ENCODE measurements at regions not wholly inside any gene's neighbourhood (a gene's known extent, or its start where the extent isn't known, plus 50 kb on each side); places are given as distances from the start of the nearest gene placed in this dataset.

DNA sequence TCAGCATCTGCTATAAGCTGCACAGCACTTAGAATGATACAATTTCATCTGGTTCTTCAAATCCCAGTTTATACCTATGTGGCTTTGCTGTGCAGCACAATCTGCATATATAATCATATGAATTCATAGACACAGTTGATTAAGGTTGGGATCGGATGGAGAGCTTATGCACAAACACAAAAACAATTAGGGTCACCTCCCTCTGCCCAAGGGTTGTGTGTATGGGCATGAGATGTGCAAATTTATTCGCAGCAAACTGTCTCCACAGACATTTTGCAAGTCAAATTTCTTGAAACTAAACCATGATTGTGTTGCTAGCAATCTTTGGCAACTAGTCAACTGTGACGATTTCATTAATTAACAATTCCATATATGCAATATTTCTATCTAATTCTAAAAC is 955.7 kb downstream of the SORCS3 start:
- peaks cover 11% of the 10 kb centered on the region; the same call in 1 of the 2 replicates for H3K4me1 ChIP-seq (ENCODE audit: insufficient read depth)
- H3K27ac Mint-ChIP-seq: no peak overlapping the region
- no peak overlapping the region for H3K4me3 ChIP-seq
- H3K27me3 ChIP-seq (ENCODE audit: insufficient read depth): no peaks in the 10 kb centered on the region
- H4K20me1 ChIP-seq (replicated peaks; ENCODE audit: insufficient read depth): no peaks in the 10 kb centered on the region
- no peak overlapping the region for H2AFZ ChIP-seq
- H3K36me3 Mint-ChIP-seq (ENCODE audit: low read depth): no peaks in the 10 kb centered on the region
- no peak for ATAC-seq
- H3K4me2 ChIP-seq: no peak overlapping the region
- H3K9me2 ChIP-seq (ENCODE audit: insufficient read depth): 0 out of 2 replicates have a peak, but pooled peaks cover 4% of the 10 kb centered on the region
- no peaks in the 10 kb centered on the region for H3K79me2 ChIP-seq (replicated peaks; ENCODE audit: insufficient read depth)
- no peaks in the 10 kb centered on the region for H3K9me3 Mint-ChIP-seq
- no peaks in the 10 kb centered on the region for H3K36me3 ChIP-seq (ENCODE audit: insufficient read depth)
- no peak for TF ChIP-seq POLR2AphosphoS5 (IDR thresholded peaks at IDR 0.05; ENCODE audit: low read depth)
- no peak for TF ChIP-seq ZNF331 (CRISPR knock-in tag; IDR thresholded peaks at IDR 0.05; ENCODE audit: low read depth)
- TF ChIP-seq, protein P1, sequence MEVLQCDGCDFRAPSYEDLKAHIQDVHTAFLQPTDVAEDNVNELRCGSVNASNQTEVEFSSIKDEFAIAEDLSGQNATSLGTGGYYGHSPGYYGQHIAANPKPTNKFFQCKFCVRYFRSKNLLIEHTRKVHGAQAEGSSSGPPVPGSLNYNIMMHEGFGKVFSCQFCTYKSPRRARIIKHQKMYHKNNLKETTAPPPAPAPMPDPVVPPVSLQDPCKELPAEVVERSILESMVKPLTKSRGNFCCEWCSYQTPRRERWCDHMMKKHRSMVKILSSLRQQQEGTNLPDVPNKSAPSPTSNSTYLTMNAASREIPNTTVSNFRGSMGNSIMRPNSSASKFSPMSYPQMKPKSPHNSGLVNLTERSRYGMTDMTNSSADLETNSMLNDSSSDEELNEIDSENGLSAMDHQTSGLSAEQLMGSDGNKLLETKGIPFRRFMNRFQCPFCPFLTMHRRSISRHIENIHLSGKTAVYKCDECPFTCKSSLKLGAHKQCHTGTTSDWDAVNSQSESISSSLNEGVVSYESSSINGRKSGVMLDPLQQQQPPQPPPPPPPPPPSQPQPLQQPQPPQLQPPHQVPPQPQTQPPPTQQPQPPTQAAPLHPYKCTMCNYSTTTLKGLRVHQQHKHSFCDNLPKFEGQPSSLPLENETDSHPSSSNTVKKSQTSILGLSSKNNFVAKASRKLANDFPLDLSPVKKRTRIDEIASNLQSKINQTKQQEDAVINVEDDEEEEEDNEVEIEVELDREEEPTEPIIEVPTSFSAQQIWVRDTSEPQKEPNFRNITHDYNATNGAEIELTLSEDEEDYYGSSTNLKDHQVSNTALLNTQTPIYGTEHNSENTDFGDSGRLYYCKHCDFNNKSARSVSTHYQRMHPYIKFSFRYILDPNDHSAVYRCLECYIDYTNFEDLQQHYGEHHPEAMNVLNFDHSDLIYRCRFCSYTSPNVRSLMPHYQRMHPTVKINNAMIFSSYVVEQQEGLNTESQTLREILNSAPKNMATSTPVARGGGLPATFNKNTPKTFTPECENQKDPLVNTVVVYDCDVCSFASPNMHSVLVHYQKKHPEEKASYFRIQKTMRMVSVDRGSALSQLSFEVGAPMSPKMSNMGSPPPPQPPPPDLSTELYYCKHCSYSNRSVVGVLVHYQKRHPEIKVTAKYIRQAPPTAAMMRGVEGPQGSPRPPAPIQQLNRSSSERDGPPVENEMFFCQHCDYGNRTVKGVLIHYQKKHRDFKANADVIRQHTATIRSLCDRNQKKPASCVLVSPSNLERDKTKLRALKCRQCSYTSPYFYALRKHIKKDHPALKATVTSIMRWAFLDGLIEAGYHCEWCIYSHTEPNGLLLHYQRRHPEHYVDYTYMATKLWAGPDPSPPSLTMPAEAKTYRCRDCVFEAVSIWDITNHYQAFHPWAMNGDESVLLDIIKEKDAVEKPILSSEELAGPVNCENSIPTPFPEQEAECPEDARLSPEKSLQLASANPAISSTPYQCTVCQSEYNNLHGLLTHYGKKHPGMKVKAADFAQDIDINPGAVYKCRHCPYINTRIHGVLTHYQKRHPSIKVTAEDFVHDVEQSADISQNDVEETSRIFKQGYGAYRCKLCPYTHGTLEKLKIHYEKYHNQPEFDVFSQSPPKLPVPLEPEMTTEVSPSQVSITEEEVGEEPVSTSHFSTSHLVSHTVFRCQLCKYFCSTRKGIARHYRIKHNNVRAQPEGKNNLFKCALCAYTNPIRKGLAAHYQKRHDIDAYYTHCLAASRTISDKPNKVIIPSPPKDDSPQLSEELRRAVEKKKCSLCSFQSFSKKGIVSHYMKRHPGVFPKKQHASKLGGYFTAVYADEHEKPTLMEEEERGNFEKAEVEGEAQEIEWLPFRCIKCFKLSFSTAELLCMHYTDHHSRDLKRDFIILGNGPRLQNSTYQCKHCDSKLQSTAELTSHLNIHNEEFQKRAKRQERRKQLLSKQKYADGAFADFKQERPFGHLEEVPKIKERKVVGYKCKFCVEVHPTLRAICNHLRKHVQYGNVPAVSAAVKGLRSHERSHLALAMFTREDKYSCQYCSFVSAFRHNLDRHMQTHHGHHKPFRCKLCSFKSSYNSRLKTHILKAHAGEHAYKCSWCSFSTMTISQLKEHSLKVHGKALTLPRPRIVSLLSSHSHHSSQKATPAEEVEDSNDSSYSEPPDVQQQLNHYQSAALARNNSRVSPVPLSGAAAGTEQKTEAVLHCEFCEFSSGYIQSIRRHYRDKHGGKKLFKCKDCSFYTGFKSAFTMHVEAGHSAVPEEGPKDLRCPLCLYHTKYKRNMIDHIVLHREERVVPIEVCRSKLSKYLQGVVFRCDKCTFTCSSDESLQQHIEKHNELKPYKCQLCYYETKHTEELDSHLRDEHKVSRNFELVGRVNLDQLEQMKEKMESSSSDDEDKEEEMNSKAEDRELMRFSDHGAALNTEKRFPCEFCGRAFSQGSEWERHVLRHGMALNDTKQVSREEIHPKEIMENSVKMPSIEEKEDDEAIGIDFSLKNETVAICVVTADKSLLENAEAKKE (CRISPR knock-in tag; IDR thresholded peaks at IDR 0.05): no peak
- TF ChIP-seq JUNB (IDR thresholded peaks at IDR 0.05; ENCODE audit: unreplicated experiment): no peak
- TF ChIP-seq, protein P2, sequence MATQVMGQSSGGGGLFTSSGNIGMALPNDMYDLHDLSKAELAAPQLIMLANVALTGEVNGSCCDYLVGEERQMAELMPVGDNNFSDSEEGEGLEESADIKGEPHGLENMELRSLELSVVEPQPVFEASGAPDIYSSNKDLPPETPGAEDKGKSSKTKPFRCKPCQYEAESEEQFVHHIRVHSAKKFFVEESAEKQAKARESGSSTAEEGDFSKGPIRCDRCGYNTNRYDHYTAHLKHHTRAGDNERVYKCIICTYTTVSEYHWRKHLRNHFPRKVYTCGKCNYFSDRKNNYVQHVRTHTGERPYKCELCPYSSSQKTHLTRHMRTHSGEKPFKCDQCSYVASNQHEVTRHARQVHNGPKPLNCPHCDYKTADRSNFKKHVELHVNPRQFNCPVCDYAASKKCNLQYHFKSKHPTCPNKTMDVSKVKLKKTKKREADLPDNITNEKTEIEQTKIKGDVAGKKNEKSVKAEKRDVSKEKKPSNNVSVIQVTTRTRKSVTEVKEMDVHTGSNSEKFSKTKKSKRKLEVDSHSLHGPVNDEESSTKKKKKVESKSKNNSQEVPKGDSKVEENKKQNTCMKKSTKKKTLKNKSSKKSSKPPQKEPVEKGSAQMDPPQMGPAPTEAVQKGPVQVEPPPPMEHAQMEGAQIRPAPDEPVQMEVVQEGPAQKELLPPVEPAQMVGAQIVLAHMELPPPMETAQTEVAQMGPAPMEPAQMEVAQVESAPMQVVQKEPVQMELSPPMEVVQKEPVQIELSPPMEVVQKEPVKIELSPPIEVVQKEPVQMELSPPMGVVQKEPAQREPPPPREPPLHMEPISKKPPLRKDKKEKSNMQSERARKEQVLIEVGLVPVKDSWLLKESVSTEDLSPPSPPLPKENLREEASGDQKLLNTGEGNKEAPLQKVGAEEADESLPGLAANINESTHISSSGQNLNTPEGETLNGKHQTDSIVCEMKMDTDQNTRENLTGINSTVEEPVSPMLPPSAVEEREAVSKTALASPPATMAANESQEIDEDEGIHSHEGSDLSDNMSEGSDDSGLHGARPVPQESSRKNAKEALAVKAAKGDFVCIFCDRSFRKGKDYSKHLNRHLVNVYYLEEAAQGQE (IDR thresholded peaks at IDR 0.05; ENCODE audit: unreplicated experiment): no peak
- TF ChIP-seq EZH2phosphoT487 (IDR thresholded peaks at IDR 0.05; ENCODE audit: unreplicated experiment): no peak
- TF ChIP-seq ZNF114 (CRISPR knock-in tag; IDR thresholded peaks at IDR 0.05): no peak
- no peak for TF ChIP-seq NANOG (IDR thresholded peaks at IDR 0.05; ENCODE audit: borderline replicate concordance)
- no peak for TF ChIP-seq EZH2 (IDR thresholded peaks at IDR 0.05; ENCODE audit: low read depth, unreplicated experiment)
- TF ChIP-seq CREB1 (CRISPR knock-in tag; IDR thresholded peaks at IDR 0.05; ENCODE audit: low read depth): no peak
- no peak for TF ChIP-seq STAT1 (IDR thresholded peaks at IDR 0.05; ENCODE audit: unreplicated experiment)
- TF ChIP-seq, protein P3, sequence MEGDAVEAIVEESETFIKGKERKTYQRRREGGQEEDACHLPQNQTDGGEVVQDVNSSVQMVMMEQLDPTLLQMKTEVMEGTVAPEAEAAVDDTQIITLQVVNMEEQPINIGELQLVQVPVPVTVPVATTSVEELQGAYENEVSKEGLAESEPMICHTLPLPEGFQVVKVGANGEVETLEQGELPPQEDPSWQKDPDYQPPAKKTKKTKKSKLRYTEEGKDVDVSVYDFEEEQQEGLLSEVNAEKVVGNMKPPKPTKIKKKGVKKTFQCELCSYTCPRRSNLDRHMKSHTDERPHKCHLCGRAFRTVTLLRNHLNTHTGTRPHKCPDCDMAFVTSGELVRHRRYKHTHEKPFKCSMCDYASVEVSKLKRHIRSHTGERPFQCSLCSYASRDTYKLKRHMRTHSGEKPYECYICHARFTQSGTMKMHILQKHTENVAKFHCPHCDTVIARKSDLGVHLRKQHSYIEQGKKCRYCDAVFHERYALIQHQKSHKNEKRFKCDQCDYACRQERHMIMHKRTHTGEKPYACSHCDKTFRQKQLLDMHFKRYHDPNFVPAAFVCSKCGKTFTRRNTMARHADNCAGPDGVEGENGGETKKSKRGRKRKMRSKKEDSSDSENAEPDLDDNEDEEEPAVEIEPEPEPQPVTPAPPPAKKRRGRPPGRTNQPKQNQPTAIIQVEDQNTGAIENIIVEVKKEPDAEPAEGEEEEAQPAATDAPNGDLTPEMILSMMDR (conservative IDR thresholded peaks at IDR 0.05; ENCODE audit: low read depth in 2 of 2): no peak
- TF ChIP-seq, protein P4, sequence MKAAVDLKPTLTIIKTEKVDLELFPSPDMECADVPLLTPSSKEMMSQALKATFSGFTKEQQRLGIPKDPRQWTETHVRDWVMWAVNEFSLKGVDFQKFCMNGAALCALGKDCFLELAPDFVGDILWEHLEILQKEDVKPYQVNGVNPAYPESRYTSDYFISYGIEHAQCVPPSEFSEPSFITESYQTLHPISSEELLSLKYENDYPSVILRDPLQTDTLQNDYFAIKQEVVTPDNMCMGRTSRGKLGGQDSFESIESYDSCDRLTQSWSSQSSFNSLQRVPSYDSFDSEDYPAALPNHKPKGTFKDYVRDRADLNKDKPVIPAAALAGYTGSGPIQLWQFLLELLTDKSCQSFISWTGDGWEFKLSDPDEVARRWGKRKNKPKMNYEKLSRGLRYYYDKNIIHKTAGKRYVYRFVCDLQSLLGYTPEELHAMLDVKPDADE (IDR thresholded peaks at IDR 0.05): no peak
- no peak for DNase-seq (ENCODE audit: low spot score)
- H3K27ac ChIP-seq (ENCODE audit: low read depth): no peak overlapping the region
- no peaks in the 10 kb centered on the region for H3F3A ChIP-seq (replicated peaks; ENCODE audit: low read depth)
- no peaks in the 10 kb centered on the region for H3K27me3 Mint-ChIP-seq (ENCODE audit: insufficient read depth, low read depth, poor library complexity)
- peaks cover 8% of the 10 kb centered on the region for H3K4me1 Mint-ChIP-seq
- no peak overlapping the region for H3K4me3 Mint-ChIP-seq

All from GM23338 (cell line).